HG03439 (cell line): ENCODE measurements at regions not wholly inside any gene's neighbourhood (a gene's known extent, or its start where the extent isn't known, plus 50 kb on each side); places are given as distances from the start of the nearest gene placed in this dataset.

Experiments used
- ATAC-seq: cut with Tn5 transposase; IDR thresholded peaks from one replicate; pipeline ENCODE4 v1.9.1; 2021; ENCODE audit warnings: mild to moderate bottlenecking, moderate library complexity; ENCODE audit not compliant: unreplicated experiment

DNA sequence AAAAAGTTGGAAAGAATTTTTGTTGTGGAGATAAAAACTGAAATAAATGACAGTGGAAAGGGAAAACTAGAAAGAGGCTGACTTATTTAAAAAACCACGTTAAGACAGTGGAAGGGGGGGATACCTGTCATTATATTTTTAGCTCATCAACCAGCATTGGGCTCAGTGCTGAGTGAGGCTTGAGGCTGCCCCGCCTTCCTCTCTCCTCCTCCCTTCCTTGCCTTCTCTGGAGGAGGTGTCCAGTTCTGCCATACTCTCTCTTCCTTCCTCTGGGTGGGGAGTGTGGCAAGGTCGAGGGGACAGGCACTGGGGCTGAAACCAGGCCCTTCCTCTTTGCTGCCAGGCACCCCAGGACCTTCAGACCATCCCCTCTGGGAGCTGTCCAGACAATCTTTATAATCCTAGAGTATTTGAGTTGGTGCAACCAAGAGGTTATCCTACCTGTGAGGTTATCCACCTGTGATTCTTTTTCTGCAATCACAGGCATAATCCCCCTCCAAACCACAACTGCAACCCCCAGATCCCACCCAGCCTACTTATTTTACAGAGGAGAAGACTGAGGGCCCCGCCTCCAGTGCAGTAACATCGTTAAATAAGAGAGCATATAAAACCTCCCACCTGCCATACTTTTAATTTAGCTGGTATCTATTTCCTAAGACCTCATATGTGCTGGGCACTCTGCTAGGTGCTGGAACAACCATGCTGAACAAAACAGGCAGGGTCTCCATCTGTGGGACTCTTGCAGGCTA lies 578.5 kb downstream of the BUD13 start:
- no peak for ATAC-seq

- ATAC-seq, result no peak
Observed at GRCh38 chr11:116193321-116194131, 579.3 kb downstream of the BUD13 start.

- ATAC-seq, result no peak
Observed at GRCh38 chr11:116192509-116193210, 580.1 kb downstream of the BUD13 start.

DNA sequence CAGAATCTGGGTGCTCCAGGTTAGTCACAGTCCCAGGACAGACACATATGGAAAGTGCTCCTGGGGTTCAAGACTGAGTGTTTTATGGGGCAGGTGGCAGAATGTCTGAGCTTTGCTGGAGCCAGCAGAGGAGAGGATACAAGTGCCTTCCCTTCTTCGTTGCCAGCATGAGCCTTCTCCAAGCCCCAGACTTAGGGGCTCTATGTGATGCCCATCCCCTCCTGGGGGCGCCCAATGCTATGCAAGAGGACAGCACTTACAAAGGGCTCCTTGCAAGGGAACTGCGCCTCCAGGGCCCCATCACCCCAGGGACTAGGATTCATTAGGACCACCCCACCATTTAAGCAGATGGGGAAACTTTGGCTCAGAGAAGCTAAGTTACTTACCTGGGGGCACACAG lies 581.9 kb downstream of the BUD13 start:
- ATAC-seq, result no peak

DNA sequence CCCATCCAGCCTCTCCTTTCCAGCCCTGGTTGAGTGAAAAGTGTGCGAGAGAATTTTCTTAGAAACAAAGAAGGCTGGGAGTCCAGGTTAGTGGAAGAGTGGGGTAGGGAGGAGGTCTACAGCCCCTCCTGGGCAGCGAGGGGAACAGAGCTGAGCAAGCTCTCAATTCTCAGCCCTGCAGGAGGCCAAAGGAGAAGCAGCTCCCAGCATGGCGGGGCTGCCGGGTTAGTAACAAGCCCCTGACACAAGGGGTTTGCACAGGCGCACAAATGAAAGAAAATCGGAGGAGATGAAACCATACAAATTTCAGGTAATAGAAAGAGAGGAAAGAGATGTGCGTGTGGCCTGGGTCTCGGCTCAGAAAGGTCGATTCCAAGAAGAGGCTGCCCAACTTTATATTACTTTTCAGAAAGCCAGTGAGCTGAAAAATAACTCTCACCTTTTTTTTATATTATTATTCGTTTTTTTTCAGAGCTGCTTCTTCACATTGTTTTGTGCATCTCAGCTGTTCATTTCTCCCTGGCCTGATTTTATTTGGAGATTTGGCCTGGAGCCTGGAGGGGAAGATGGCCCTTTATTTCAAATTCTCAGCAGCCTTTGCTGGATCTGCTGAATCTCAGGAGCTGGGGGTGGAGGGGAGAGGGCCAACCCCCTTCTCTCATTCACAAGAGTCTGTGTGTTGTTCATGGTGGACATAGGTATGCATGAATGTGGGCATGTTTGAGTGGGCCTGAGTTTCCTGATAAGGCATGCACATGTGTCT lies 583.2 kb downstream of the BUD13 start:
- ATAC-seq, result no peak

GRCh38 chr11:116188350-116188749 lies 584.4 kb downstream of the BUD13 start:
- ATAC-seq, result no peak

GRCh38 chr11:116187026-116187425 lies 585.8 kb downstream of the BUD13 start:
- ATAC-seq, result no peak

GRCh38 chr11:116185551-116185950 lies 587.2 kb downstream of the BUD13 start:
- no peak for ATAC-seq

DNA sequence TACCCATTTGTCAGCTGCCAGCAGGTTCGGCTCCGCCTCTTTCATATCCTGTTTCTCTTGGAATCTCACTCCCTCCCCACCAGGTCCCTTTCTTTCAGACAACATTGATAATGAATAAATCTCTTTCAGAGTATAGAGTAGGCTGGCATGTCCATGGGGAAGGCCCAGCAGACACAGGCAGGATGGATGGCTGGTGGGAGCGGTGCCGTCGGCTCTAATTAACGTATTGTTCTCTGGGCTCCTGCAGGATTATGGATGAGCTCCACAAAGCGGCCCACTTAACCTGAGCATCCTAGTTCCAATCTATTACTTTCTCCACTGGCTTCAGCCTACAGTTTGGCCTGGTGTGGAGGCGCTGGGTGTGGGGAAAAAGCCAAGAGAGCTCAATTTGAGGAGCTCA lies 588.0 kb downstream of the BUD13 start:
- no peak for ATAC-seq

DNA sequence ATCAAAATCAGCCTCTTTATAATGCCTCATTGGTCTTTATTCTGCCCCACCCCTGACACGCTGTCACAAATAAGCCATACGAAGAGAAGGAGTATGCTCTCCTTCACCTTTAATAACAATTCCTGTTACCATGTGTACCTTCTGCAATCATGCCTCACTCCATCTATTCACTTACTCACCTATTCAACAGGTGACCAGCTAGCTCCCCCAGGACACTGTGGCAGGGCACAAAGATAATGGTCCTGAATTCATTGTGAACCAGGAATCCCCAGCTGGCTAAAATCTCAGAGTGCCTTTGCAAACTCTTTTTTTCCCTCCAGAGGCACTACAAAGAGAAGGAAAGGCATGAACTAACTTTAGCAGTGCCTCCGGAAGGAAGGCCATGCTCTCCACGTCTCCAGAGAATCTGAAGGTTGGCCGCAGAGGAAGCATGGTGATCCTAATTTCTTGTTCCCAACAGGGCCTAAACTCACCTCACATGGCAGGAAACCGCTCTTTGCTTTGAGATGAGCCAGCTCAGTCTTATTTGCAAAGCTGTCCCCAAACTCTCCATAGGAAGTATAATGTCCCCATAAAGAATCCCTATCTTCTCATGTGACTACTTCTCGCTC lies 590.3 kb downstream of the BUD13 start:
- ATAC-seq, result no peak

- no peak for ATAC-seq
Observed at GRCh38 chr11:116180806-116181600, 591.8 kb downstream of the BUD13 start.

GRCh38 chr11:116179401-116179800 lies 593.4 kb downstream of the BUD13 start:
- ATAC-seq, result no peak

- no peak for ATAC-seq
Observed at GRCh38 chr11:116177521-116178210, 595.1 kb downstream of the BUD13 start.

DNA sequence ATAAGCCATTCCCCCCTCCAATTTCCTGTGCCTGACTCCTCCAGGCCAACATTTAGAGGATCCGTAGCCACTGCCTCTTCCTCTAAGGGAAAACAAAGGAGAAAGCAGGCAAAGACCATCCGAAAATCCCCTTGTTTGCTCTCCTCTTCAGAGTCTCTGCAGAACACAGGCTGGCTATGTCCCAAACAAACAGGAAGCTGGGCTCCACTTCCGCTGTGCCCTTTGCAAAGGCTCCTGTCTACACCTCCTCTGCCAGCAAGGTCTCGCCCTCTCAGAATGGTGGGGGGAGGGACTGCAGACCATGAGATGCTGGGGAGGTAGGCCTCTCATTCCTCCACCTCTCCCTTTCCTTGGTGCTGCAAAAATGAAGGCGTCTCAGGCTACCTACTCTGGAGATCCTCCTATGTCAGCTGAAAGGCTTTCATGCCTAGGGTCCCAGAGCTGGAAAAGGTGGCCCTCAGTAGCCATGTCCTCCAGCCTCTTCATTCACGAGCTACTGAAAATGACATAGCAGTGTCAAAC lies 596.2 kb downstream of the BUD13 start:
- no peak for ATAC-seq

- no peak for ATAC-seq
Observed at GRCh38 chr11:116175707-116176106, 597.1 kb downstream of the BUD13 start.

DNA sequence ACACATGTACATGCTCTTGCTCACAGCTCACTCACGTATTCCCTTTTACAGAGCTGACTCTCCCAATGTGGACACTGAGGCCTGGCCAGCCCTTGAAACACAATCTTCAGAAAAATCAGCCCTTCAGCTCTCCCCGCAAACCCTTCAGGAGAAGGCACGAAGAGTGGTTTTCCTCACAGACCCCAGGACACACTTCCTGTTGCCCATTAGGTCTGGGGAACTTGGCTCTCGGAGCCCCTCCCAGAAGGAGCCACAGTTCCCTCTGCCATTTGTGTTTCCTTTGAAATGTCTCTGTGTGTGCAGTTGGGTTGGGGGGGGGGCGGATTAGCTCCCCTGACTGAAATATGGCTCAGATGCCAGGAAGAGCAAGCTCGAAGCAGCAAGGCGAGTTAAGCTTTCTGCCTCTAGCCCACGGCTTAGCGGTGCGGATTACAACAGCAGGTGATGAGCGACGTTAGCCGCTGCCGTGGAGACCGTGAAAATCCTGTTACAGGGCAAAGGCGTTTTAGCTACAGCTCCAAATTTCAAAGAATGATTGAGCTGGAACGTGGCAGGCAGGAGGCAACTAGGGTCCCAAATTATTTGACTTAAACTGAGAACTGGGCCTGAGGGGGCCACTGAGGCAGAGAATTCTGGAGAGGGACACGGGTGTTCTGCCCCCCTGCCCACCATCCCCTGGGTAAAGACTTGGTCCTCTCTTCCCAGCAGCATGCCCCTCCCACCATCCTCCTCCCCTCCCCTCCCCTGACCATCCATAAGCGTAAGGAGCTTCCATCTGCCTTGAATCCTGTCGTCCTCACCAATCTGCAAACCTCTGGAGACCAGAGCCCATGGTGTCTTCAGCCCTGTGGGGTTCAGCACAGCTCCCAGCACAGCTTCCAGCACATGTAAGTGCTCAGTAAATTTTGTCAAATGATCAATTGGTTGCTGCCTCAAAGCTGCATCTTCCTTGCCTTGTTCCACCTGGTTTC lies 598.6 kb downstream of the BUD13 start:
- no peak for ATAC-seq

DNA sequence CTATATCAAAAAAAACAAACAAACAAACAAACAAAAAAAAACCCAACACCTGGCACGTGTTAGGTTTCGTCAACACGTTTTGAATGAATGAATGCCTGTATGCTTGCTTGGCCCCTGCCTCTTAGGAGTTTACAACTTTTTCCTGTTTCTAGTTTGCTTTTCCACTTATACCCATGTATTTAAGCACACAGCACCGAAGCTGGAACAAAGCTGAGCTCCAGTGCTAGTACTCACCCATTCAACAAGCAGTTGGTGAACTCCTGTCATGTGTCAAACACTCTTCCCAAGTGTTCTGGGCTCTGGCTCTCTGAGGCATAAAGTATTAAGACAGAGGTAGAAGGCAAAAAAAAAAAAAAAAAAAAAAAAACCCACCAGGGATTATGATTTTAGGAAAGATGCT lies 599.3 kb downstream of the BUD13 start:
- ATAC-seq, result no peak

GRCh38 chr11:116172851-116173250 lies 599.9 kb downstream of the BUD13 start:
- no peak for ATAC-seq
